ENCODE measurements at regions not wholly inside any gene's neighbourhood (a gene's known extent, or its start where the extent isn't known, plus 50 kb on each side); places are given as distances from the start of the nearest gene placed in this dataset.

DNA sequence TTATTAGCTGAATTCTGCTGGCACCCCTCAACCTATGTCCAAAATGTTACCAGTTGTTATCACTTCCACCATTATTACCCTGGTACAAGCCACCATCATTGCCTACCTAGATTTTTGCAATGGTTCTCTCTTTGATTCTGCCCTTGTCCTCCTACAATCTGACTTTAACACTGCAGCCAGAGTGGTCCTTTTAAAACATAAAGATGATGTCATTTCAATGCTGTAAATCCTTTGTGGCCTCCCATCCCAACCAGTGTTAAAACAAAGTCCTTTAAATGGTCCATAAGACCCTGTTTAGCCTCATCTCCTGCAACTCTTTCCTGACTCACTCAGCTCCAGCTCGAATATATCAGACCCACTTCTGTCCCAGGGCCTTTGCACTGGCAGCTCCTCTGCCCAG is 54.9 kb upstream of the FSTL4 start:
- no peak for TF ChIP-seq CTCF (conservative IDR thresholded peaks at IDR 0.05; ENCODE audit: low read length)
- no peak for TF ChIP-seq EZH2phosphoT487 (IDR thresholded peaks at IDR 0.05; ENCODE audit: borderline replicate concordance)
